GM18511 (cell line): ENCODE measurements at regions not wholly inside any gene's neighbourhood (a gene's known extent, or its start where the extent isn't known, plus 50 kb on each side); places are given as distances from the start of the nearest gene placed in this dataset.
"Not testable (repeated sequence)": the region's sequence is repeated elsewhere in the genome, so short reads cannot be mapped to it uniquely, and the experiment has no call there.

ENCODE experiments used
- ATAC-seq: cut with Tn5 transposase; IDR thresholded peaks from one replicate; pipeline ENCODE4 v1.9.1; 2021; ENCODE audit warnings: mild to moderate bottlenecking, moderate library complexity; ENCODE audit not compliant: unreplicated experiment

DNA sequence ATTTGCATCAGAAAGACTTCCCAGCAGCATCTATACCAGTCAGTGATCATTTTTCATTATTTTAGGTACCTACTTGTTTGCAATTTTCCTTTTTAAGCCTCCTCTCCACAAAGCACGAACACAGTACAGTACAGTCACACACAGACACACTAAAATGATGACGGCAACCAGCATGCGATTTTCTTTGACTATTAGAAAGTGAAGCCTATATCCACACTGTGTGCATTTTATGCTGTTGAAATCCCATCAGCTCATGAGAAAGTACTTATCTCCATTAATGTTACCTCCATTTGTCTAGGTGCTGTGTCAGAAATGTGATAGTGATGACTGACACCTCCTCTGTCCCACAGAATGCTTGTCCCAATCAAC lies 294.7 kb upstream of the MEIS2 start:
- ATAC-seq: no peak

DNA sequence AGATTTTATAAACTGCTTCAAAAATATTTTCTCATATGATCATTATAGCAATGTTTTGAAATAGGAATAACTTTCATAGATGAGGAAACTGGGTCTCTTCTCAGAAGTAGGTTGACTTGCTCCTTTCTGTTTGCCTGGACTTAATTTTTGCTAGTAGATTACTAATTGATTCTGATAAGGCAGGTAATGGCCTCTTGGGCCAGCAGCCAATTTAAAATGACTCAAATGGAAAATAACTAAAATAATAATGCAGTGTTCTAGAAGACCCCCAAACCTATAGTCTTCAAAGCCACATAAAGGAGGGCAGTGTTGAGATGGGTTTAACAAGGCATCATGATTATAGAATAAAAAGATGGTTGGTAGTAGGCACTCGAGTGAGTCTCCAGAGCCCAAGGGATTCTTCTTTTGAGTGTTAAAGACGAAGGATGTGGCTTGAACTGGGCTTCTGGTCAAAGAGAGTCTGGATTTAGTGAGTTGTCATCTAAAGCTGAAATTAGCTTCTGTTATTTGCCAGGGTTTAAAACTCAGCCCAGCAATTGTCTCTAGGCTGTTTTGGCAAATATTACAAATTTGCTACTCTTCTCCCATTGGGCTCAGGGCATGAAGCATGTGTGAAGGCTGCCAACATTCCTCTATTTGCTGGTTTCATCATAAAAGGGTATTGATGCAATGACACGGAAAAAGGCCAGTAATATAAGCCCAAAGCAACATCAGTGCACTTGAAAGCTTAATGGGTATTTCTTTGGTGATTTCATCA lies 297.1 kb upstream of the MEIS2 start:
- no peak for ATAC-seq

DNA sequence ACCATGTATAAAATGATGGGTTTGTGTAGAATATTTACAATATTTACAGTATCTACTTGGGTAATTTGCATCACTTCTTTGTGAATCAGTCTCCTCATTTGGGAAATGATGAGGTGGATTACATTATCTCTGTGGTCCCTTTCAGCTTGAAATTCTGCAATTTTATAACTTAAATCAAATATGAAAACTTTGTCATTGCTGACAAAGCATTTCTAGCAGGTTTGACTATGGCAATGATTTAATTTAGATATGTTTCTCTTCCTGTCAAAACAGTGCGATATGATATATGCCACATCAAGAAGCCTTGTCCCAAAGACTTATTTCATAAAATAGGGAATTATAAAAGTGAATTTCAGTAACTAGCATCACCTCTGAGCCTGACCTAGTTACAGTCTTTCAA lies 315.8 kb upstream of the MEIS2 start:
- ATAC-seq: no peak

DNA sequence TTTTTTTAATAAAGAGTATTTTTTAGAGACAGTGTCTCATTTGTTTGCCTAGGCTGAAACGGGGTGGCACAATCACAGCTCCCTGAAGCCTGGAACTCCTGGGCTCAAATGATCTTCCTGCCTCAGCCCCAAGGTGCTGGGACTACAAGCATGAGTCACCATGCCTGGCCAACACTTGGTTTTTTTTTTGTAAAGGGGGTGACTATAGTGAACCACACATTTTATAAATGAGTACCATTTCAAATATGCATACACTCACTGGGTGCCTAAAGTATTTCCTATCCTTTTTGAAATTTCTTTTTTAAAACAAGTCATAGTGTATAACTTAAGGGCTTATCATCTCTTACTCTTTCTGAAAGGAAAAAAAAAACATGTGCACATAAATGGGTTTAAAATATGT lies 325.2 kb upstream of the MEIS2 start:
- no peak for ATAC-seq

DNA sequence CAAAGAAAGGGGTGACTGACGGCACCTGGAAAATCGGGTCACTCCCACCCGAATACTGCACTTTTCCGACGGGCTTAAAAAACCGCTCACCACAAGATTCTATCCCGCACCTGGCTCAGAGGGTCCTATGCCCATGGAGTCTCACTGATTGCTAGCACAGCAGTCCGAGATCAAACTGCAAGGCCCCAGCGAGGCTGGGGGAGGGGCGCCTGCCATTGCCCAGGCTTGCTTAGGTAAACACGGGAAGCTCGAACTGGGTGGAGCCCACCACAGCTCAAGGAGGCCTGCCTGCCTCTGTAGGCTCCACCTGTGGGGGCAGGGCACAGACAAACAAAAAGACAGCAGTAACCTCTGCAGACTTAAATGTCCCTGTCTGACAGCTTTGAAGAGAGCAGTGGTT lies 327.0 kb upstream of the MEIS2 start:
- ATAC-seq: not testable (repeated sequence)

DNA sequence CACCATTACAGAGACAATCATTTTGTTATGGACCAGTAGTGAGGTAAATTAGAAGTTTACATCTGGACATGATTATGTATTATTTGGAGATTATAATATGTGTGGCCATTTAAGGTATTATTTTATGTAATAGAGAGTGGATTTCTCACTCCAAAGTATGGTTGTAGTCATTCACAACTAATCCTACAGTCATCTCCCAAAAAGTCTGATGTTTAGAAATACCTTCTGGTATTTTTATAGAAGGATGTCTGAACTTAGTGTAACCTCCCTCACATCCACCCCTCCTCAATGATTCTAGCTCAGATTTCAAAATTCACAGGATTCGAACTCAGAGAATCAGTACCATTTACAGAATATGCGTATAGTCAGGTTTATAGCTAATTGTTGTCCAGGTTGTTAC lies 346.6 kb upstream of the MEIS2 start:
- ATAC-seq: no peak

DNA sequence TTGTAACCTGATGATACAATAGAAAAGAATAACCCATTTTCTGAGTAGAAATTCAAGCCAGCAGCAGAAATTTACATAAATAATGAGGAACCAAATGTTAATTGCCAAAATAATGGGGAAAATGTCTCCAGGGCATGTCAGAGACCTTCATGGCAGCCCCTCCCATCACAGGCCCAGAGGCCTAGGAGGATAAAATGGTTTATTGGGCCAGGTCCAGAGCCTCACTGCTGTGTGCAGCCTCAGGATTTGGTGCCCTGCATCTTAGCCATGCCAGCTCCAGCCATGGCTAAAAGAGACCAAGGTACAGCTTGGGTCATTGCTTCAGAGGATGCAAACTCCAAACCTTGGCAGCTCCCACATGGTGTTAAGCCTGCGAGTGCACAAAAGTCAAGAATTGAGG lies 352.1 kb upstream of the MEIS2 start:
- no peak for ATAC-seq

DNA sequence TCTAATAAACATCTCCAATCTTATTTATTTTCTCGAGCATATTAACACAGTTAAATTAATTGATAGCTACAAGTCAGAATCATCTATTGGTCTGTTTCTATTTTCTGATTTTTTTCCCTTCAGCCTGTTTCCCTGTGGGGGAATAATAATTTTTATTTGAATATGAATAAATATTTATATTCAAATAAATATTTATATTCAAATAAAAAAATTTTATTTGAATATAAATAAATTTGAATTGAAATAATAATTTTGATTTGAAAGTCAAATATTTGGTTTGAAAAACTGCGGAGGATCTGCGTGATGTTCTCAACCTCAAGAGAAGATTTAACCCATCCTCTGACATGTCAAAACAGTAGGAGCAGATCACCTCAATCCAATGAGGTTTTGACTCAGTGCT lies 380.1 kb upstream of the MEIS2 start:
- no peak for ATAC-seq

DNA sequence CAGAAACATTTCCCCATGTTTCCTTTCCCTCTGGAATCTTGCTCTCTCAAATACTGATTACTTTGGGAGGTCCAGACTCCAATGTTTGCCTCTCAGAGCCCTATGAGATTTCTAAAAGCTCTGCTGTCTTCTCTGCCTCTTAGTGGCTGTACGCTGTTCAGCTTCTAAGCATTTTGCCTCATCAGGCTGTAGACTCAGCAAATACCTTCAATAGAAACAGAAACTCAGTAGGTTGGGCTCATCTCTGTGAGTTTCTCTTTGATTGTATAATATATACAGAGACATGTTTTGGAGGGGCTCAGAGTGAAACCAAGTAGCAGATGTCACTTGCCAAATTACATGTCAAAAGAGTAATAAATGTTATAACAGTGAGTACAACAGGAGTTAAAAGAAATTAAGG lies 380.8 kb upstream of the MEIS2 start:
- no peak for ATAC-seq

DNA sequence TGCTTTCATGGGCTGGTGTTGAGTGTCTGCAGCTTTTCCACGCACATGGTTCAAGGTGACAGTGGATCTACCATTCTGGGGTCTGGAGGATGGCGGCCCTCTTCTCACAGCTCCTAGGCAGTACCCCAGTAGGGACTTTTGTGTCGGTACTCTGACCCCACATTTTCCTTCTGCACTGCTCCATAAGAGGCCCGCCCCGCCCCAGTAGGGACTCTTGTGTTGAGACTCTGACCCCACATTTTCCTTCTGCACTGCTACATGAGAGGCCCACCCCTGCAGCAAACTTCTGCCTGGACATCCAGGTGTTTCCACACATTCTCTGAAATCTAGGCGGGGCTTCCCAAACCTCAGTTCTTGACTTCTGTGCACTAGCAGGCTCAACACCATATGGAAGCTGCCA lies 383.4 kb upstream of the MEIS2 start:
- ATAC-seq: no peak

DNA sequence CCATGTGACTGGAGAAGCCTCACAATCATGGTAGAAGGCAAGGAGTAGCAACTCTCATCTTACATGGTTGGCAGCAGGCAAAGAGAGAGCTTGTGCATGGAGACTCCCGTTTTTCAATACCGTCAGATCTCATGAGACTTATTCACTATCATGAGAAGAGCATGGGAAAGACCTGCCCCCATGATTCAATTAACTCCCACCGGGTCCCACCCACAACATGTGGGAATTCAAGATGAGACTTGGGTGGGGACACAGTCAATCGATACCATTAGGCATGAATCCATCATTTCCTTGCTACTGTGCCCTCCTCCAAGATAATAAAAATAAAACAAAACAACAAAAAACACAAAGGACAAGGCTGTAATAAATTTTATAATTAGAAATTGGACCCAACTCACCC lies 384.7 kb upstream of the MEIS2 start:
- ATAC-seq: no peak

DNA sequence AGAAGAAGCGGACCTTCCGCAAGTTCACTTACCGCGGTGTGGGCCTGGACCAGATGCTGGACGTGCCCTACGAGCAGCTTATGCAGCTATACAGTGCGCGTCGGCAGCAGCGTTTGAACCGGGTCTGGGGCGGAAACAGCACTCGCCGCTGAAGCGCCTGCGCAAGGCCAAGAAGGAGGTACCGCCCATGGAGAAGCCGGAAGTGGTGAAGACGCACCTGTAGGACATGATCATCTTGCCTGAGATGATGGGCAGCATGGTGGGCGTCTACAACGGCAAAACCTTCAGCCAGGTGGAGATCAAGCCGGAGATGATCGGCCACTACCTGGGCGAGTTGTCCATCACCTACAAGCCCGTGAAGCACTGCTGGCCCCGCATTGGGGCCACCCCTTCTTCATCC lies 390.4 kb upstream of the MEIS2 start:
- no peak for ATAC-seq

DNA sequence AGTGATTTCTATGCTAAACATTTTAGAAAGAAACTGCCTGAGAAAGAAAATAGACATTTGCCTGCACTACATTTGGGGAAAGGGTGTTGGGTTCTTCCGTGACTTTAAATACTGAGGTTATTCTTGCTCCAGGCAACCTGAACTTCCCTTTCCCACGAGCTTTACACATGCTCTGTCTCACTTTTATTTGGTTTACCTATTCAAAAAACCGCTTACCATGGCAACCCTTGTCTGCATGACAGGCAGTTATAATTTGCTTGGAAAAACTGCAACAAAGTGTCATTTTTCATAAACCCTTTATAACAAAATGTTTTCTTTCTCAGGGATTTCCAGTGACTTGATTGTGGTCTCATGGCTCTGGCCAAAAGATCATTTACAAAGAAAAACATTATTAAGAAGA lies 416.3 kb upstream of the MEIS2 start:
- ATAC-seq: no peak

DNA sequence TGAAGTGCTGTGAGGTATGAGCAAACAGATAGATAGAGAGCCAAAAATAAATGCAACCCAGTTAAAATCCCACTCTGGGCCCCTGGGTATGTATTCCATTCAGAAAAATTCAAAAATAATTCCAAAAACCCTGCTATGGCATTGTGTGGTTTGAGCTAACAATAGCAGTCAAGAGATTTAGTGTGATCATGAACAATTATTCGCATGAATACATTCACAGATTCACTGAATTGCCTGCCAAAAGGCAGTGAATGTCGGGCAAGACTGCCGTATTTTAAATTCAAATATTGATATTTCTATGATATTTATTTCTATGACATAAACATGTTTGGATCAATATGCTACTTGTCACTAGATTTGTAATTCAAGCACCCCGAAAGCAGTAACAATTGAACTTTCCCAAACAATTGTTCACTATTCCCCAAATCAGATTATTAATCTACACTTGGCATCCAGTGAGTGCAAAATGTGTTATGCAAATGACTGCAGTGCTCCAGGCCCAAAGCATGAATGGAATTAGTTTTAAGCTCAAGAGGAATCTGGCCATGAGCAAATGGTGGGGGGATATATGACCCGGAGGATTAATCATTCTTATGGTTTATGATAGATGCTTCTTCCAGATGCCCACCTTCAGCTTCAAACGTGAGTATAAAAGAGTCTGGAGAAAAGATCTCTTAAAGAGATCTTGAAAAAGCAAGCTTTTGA lies 417.0 kb upstream of the MEIS2 start:
- ATAC-seq: no peak

DNA sequence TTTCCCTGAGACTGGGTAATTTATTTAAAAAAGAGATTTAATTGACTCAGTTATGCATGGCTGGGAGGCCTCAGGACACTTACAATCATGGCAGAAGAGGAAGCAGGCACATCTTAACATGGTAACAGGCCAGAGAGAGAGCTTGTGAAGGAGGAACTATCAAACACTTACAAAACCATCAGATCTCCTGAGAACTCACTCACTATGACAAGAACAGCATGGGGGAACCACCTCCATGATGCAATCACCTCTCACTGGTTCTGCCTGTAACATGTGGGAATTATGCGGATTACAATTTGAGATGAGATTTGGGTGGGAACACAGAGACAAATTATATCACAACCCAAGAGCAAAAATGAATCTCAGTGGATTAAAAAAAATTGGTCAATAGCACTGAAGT lies 416.0 kb upstream of the TMCO5A start:
- no peak for ATAC-seq

DNA sequence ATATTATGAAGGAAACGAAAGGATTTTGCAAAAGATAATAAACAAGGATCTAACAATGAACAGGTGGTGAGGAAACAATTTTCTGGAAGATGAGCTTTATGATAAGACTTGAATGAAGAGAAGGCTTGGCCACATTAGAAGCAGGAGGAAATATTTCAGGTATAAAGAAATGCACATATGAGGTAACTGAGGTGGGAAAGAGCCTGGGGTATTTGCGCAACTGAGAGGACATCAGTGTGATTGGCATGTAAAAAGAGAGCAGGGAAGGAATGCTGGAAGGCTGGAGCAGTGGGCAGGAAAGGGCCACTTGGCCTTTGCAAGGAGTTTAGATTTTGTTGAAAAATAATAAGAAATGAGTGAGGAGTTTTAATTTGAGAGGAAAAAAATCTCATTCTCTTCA lies 414.4 kb upstream of the TMCO5A start:
- no peak for ATAC-seq

DNA sequence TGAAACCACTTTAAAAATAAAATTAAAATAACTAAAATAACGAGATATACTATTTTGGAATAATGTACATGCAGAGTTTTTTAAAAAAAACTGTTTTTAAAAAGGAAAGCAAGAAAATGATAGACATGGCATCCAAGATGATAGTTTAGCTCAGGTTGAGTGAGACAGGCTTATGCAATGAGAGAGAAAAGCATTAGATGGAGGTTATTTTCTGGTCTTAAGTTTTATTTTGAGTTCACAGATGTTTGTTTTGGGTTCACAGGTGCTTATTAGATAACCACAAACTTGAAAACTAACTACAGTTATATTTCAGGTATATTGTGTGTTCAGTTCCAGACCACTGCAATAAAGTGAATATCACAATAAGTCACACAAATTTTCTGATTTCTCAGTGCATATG lies 413.6 kb upstream of the TMCO5A start:
- ATAC-seq: no peak

DNA sequence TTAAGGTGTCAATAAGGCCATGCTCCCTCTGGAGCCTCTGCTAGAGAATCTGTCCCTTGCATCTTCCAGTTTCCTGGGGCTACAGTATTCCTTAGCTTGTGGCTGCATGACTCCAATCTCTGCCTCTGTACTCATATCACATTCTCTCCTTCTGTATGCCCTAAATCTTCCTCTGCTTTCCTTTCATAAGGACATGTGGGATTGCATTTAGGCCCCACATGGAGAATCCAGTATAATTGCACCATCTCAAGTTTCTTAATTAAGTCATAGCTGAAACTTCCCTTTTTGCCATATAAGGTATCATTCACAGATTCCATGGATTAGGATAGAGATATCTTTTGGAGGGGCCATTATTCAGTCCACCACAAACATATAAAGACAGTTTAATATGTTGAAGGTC lies 409.8 kb upstream of the TMCO5A start:
- no peak for ATAC-seq

DNA sequence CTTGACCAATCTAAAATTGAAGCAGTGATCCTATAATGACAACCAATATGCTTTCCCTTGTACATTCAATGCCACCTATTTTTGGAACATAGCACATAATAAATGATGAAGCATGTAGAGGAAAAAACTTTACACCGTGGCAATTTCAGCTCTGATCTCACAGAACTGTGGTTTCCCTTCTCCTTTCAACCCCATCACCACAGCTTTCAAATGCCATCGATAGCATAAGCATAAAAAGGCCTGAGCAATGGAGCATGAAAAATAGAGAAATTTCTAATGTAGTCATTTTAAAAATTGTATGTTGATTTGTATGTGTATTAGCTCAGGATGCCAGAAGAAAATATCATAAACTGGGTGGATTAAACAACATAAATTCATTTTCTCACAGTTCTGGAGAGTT lies 406.0 kb upstream of the TMCO5A start:
- ATAC-seq: no peak

DNA sequence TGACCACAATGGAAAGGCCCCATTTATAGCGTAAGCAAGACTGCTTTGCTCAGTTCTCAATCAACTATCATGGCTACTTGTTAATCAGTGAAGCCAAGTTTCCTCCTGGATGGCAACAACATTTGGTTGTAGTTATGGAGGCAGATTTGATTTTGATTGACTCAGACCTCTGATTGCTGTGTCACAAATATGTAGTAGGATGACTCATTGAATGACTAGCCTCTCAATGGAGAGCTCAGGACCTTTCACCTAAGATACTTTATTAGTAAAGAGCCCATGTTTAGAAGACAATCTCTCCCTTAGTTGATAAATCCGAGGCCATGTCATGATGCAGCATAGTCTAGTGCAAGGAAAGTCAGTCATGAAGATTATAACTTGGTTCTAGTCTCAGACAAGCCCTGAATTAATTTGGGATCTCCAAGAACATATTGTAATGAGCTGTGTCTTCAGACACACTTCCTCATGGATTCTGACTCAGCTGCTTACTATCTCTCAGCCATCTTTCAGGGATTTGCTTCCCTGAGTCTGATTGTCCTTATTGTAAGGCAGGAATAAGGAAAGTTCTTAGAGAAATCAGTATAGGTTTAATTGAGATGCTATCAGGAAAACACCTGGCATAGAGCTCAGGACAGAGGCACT lies 397.4 kb upstream of the TMCO5A start:
- ATAC-seq: no peak

DNA sequence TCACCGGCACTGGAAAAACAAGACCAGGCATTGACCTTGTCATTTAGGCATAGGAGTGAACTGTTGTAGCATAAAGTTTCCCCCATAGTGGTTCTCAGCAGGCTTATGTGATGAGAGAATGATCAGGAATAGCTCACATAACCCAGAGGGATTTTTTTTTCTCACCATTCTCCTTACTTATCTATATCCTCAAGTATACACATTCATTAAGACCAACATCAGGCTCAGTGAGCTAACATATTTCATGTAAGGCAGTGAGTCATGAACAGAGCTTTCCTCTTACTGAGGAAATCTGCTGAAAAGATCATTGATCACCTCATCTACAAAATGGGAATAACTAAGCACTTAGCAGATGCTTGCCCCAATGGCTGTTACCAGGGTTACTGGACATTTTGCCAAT lies 396.6 kb upstream of the TMCO5A start:
- ATAC-seq: no peak

DNA sequence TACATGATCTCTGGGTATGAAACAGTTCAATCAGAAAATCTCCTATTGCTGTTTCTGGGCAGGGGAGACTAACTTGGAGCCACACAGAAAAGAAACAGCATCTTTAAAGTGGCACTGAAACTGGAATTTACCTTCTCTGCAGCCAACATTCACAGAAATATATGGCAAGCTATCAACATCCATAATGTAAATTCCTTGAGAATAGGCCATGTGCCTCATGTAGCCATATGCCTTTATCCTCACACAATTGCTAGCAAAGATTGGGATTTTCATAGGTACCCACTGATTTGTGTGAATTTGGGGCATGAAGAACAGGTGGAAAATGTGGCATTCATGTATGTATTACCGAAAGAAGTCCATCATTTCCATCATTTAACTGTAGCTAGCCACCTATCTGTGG lies 386.3 kb upstream of the TMCO5A start:
- no peak for ATAC-seq
